ENCODE measurements at regions not wholly inside any gene's neighbourhood (a gene's known extent, or its start where the extent isn't known, plus 50 kb on each side); places are given as distances from the start of the nearest gene placed in this dataset.

DNA sequence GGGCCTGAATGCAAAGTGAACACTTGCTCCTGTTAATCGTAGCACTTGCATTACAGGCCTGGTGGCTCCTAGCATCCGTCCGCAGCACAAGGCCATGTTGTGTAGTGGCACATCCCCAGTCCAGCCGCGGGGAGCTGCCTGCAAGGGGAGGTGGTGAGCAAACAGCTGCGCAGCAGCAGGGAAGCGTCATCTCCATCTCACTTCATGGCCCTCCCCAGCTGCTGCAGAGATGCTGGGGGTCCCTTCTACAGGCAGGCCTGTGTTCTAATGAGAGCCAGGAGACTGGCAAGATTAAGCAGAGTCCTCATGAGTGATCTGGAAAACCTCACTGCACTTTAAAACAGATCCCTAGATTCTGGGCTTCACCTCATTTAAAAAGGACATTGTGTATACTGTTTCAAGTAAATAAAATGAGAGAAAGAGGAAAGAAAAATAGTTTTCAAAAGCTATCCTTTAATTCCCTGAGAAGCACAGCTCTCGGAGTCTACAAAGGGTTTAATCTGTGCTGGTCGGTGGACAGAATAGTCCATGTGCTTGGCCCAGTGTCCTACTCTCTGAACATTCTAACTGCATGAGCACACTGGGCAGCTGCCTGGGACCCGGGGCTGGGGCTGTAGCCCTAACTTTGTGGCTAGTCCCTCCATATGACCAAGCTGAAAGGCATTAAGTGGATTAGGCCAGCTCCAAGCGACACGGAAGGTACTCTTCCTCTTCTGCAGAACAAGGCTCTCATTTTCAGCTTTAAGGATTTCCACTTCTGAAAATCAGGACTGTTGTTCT, 125.8 kb downstream of the LY86 start:
- no peaks in the 10 kb centered on the region for H3K36me3 ChIP-seq
- DNase-seq (ENCODE audit: low spot score in 2 of 2) = no peak
- H3K4me1 ChIP-seq = peaks cover 39% of the 10 kb centered on the region
- no peaks in the 10 kb centered on the region for H3K9me3 ChIP-seq
- H3K27me3 ChIP-seq = no peaks in the 10 kb centered on the region
- H3K27ac ChIP-seq = peak overlapping the region; percentile 24
- 70% methylated on average over 11 of the region's 12 CpGs for WGBS
- TF ChIP-seq POLR2AphosphoS5 (IDR thresholded peaks at IDR 0.05) (no peak), POLR2A (IDR thresholded peaks at IDR 0.05) (no peak), EP300 (IDR thresholded peaks at IDR 0.05) (no peak)
- TF ChIP-seq, protein P1, sequence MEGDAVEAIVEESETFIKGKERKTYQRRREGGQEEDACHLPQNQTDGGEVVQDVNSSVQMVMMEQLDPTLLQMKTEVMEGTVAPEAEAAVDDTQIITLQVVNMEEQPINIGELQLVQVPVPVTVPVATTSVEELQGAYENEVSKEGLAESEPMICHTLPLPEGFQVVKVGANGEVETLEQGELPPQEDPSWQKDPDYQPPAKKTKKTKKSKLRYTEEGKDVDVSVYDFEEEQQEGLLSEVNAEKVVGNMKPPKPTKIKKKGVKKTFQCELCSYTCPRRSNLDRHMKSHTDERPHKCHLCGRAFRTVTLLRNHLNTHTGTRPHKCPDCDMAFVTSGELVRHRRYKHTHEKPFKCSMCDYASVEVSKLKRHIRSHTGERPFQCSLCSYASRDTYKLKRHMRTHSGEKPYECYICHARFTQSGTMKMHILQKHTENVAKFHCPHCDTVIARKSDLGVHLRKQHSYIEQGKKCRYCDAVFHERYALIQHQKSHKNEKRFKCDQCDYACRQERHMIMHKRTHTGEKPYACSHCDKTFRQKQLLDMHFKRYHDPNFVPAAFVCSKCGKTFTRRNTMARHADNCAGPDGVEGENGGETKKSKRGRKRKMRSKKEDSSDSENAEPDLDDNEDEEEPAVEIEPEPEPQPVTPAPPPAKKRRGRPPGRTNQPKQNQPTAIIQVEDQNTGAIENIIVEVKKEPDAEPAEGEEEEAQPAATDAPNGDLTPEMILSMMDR (IDR thresholded peaks at IDR 0.05) = no peak
- H3K4me3 ChIP-seq = no peak overlapping the region

DNA sequence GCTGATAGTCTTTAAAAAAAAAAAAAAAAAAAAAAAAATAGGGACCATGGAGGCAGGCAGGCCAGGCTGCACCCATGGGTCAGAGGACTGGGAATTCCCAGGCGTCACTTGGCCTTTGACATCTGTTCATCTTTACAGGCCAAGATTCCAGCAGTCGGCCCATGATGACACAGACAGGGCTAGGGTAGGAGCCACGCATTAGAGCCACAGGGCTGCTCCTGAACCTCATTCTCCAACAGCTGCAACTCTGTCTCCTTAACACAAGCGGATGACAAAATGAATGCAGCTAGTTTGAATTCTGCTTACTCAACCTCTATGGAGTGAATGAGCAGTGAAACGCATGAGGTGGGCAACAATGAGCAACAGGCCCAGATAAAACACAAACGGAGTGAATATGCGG, 126.4 kb downstream of the LY86 start:
- peaks cover 39% of the 10 kb centered on the region for H3K4me1 ChIP-seq
- H3K27ac ChIP-seq = peak overlapping the region; percentile 24
- no peaks in the 10 kb centered on the region for H3K27me3 ChIP-seq
- TF ChIP-seq, protein P1 (IDR thresholded peaks at IDR 0.05) = no peak
- TF ChIP-seq POLR2AphosphoS5 (IDR thresholded peaks at IDR 0.05) = no peak
- no peak for DNase-seq (ENCODE audit: low spot score in 2 of 2)
- no peaks in the 10 kb centered on the region for H3K9me3 ChIP-seq
- no peak overlapping the region for H3K4me3 ChIP-seq
- WGBS = 87% methylated on average over 7 of the region's 7 CpGs
- no peaks in the 10 kb centered on the region for H3K36me3 ChIP-seq

GRCh38 chr6:6715465-6715864, 126.9 kb downstream of the LY86 start:
- H3K4me3 ChIP-seq = no peak overlapping the region
- TF ChIP-seq POLR2AphosphoS5 (IDR thresholded peaks at IDR 0.05) (no peak), EP300 (IDR thresholded peaks at IDR 0.05) (no peak), POLR2A (IDR thresholded peaks at IDR 0.05) (no peak)
- TF ChIP-seq, protein P1 (IDR thresholded peaks at IDR 0.05) = no peak
- no peaks in the 10 kb centered on the region for H3K9me3 ChIP-seq
- no peak overlapping the region for H3K27ac ChIP-seq
- no peak for DNase-seq (ENCODE audit: low spot score in 2 of 2)
- H3K36me3 ChIP-seq = no peaks in the 10 kb centered on the region
- no peaks in the 10 kb centered on the region for H3K27me3 ChIP-seq
- H3K4me1 ChIP-seq = peaks cover 39% of the 10 kb centered on the region
- 89% methylated on average over 3 of the region's 3 CpGs for WGBS

DNA sequence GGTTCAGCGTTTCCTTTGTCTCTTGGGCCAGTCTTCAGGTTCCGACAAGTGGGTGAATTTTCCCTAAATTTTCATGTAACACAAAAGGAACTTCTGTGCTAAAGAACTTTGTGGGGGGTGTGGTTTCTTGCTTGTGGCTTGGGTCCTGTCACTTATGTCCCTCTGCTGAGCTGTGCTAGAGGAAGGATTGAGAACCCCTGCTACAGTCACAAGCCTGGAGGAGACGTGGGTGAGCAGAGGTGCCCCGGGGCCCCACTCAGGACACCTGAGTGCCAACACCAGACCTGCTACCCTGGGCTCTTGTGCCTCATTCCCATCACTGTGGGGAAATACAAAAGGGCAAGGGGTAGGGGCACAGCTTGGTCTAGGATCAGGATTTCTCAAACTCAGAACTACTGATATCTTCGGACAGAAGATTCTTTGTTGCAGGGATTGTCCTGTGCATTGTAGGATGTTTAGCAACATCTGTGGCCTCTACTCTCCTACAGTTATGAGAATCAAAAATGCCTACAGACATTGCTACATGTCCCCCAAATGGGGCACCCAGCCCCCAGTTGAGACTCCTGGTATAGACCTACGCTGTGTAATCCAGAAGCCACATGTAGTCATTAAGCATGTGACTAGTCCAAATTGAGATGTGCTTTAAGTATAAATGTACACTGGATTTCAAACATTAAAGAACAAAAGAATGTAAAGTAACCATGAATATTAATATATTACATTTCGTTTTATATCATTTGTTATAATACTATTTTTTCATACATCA, 128.7 kb downstream of the LY86 start:
- H3K27me3 ChIP-seq = no peaks in the 10 kb centered on the region
- H3K36me3 ChIP-seq = no peaks in the 10 kb centered on the region
- H3K9me3 ChIP-seq = no peaks in the 10 kb centered on the region
- peaks cover 40% of the 10 kb centered on the region for H3K4me1 ChIP-seq
- no peak for DNase-seq (ENCODE audit: low spot score in 2 of 2)
- TF ChIP-seq POLR2AphosphoS5 (IDR thresholded peaks at IDR 0.05) (no peak), EP300 (IDR thresholded peaks at IDR 0.05) (no peak), POLR2A (IDR thresholded peaks at IDR 0.05) (no peak)
- TF ChIP-seq, protein P1 (IDR thresholded peaks at IDR 0.05) = no peak
- no peak overlapping the region for H3K4me3 ChIP-seq
- 77% methylated on average over 7 of the region's 7 CpGs for WGBS
- peak overlapping the region; percentile 70 for H3K27ac ChIP-seq

DNA sequence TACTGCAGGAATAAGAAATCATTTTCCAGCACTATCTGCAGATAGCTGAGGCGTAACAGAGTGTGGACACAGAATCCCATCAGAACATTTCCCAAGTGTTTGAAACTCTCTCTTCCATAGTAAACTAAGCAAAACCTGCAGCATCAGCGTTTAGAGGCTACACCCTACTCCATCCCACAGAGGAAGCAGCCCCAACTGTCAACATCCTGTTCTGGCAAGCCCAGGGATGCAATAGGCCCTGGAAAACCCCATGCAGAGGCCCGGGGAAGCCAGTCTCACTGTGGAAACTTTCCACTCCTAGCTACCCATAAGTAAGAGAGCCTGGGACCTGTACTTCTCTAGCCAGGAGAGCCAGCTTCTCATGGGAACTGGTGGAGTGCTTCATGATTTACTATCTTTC, 129.4 kb downstream of the LY86 start:
- H3K27ac ChIP-seq = peak overlapping the region; percentile 70
- WGBS = 20% methylated on average over 3 of the region's 3 CpGs
- H3K27me3 ChIP-seq = no peaks in the 10 kb centered on the region
- TF ChIP-seq, protein P1 (IDR thresholded peaks at IDR 0.05) = no peak
- TF ChIP-seq POLR2AphosphoS5 (IDR thresholded peaks at IDR 0.05) (no peak), EP300 (IDR thresholded peaks at IDR 0.05) (no peak), POLR2A (IDR thresholded peaks at IDR 0.05) (no peak)
- DNase-seq (ENCODE audit: low spot score in 2 of 2) = peak in 1 of 2 donors; percentile 76
- H3K4me1 ChIP-seq = peaks cover 35% of the 10 kb centered on the region
- no peaks in the 10 kb centered on the region for H3K9me3 ChIP-seq
- H3K4me3 ChIP-seq = no peak overlapping the region
- no peaks in the 10 kb centered on the region for H3K36me3 ChIP-seq
